T-helper 1 cell treated with Interleukin-12 subunit alpha and Interleukin-12 subunit beta and Interleukin-4 antibody, amounts not matched to agents 30 μg/mL and 1 μg/mL, for 36 hours (primary cell): ENCODE measurements at regions not wholly inside any gene's neighbourhood (a gene's known extent, or its start where the extent isn't known, plus 50 kb on each side); places are given as distances from the start of the nearest gene placed in this dataset.

Experiments used
- H3K27ac Mint-ChIP-seq: one replicate; pipeline ENCODE4 v1.8.0; 2021; ENCODE audit warnings: mild to moderate bottlenecking, mixed read lengths
- H3K27me3 Mint-ChIP-seq: one replicate; pipeline ENCODE4 v1.8.0; 2021; ENCODE audit warnings: low read depth, mixed read lengths
- H3K36me3 Mint-ChIP-seq: one replicate; pipeline ENCODE4 v1.8.0; 2021; ENCODE audit warnings: low read depth, mixed read lengths
- H3K4me1 Mint-ChIP-seq: one replicate; pipeline ENCODE4 v1.8.0; 2021; ENCODE audit warnings: low read depth, mixed read lengths
- H3K4me3 Mint-ChIP-seq: one replicate; pipeline ENCODE4 v1.8.0; 2021; ENCODE audit warnings: mild to moderate bottlenecking, moderate library complexity, mixed read lengths
- H3K9me3 Mint-ChIP-seq: one replicate; pipeline ENCODE4 v1.8.0; 2021; ENCODE audit warnings: mixed read lengths

GRCh38 chr7:25308246-25308645, 80.0 kb upstream of the NPVF start:
- Mint-ChIP-seq H3K27me3 (peaks cover 12% of the 10 kb centered on the region), H3K36me3 (no peaks in the 10 kb centered on the region), H3K4me1 (no peaks in the 10 kb centered on the region)

GRCh38 chr7:25308906-25309705, 80.8 kb upstream of the NPVF start:
- no peaks in the 10 kb centered on the region for H3K36me3 Mint-ChIP-seq
- H3K27me3 Mint-ChIP-seq, result peaks cover 10% of the 10 kb centered on the region
- no peak overlapping the region for H3K4me3 Mint-ChIP-seq
- no peaks in the 10 kb centered on the region for H3K4me1 Mint-ChIP-seq
- no peaks in the 10 kb centered on the region for H3K9me3 Mint-ChIP-seq
- no peak overlapping the region for H3K27ac Mint-ChIP-seq

More at GRCh38 chr7:25308246-25308645, 80.0 kb upstream of the NPVF start:
- H3K9me3 Mint-ChIP-seq, result no peaks in the 10 kb centered on the region
- H3K4me3 Mint-ChIP-seq, result no peak overlapping the region
- H3K27ac Mint-ChIP-seq, result no peak overlapping the region

GRCh38 chr7:25310896-25311295, 82.6 kb upstream of the NPVF start:
- Mint-ChIP-seq H3K27ac (no peak overlapping the region), H3K4me1 (no peaks in the 10 kb centered on the region), H3K27me3 (no peaks in the 10 kb centered on the region), H3K36me3 (no peaks in the 10 kb centered on the region), H3K4me3 (no peak overlapping the region), H3K9me3 (no peaks in the 10 kb centered on the region)

- Mint-ChIP-seq H3K36me3 (no peaks in the 10 kb centered on the region), H3K27ac (no peak overlapping the region), H3K9me3 (no peaks in the 10 kb centered on the region), H3K4me3 (no peak overlapping the region), H3K4me1 (no peaks in the 10 kb centered on the region), H3K27me3 (no peaks in the 10 kb centered on the region)
These were observed 83.1 kb upstream of the NPVF start for GRCh38 chr7:25311346-25311745.

- Mint-ChIP-seq H3K27me3 (no peaks in the 10 kb centered on the region), H3K4me1 (no peaks in the 10 kb centered on the region)
These were observed 84.7 kb upstream of the NPVF start for GRCh38 chr7:25312968-25313367.

GRCh38 chr7:25313526-25313925, 85.2 kb upstream of the NPVF start:
- Mint-ChIP-seq H3K9me3 (no peaks in the 10 kb centered on the region), H3K36me3 (no peaks in the 10 kb centered on the region), H3K27me3 (no peaks in the 10 kb centered on the region), H3K4me3 (no peak overlapping the region), H3K4me1 (no peaks in the 10 kb centered on the region), H3K27ac (no peak overlapping the region)

More at GRCh38 chr7:25312968-25313367, 84.7 kb upstream of the NPVF start:
- no peak overlapping the region for H3K4me3 Mint-ChIP-seq
- H3K9me3 Mint-ChIP-seq, result no peaks in the 10 kb centered on the region
- H3K36me3 Mint-ChIP-seq, result no peaks in the 10 kb centered on the region
- no peak overlapping the region for H3K27ac Mint-ChIP-seq

GRCh38 chr7:25314094-25314730, 85.9 kb upstream of the NPVF start:
- no peaks in the 10 kb centered on the region for H3K9me3 Mint-ChIP-seq
- H3K36me3 Mint-ChIP-seq, result no peaks in the 10 kb centered on the region
- H3K27ac Mint-ChIP-seq, result no peak overlapping the region
- H3K4me1 Mint-ChIP-seq, result no peaks in the 10 kb centered on the region
- H3K27me3 Mint-ChIP-seq, result no peaks in the 10 kb centered on the region
- H3K4me3 Mint-ChIP-seq, result no peak overlapping the region

GRCh38 chr7:25314731-25315267, 86.5 kb upstream of the NPVF start:
- H3K27me3 Mint-ChIP-seq, result no peaks in the 10 kb centered on the region
- H3K36me3 Mint-ChIP-seq, result no peaks in the 10 kb centered on the region
- H3K4me3 Mint-ChIP-seq, result no peak overlapping the region
- peaks cover 2% of the 10 kb centered on the region for H3K4me1 Mint-ChIP-seq
- no peaks in the 10 kb centered on the region for H3K9me3 Mint-ChIP-seq
- H3K27ac Mint-ChIP-seq, result no peak overlapping the region

- H3K27ac Mint-ChIP-seq, result no peak overlapping the region
- no peaks in the 10 kb centered on the region for H3K36me3 Mint-ChIP-seq
- no peak overlapping the region for H3K4me3 Mint-ChIP-seq
- H3K4me1 Mint-ChIP-seq, result peaks cover 6% of the 10 kb centered on the region
- no peaks in the 10 kb centered on the region for H3K9me3 Mint-ChIP-seq
- H3K27me3 Mint-ChIP-seq, result no peaks in the 10 kb centered on the region
These were observed 88.1 kb upstream of the NPVF start for GRCh38 chr7:25316366-25316765.

GRCh38 chr7:25318047-25318446, 89.8 kb upstream of the NPVF start:
- Mint-ChIP-seq H3K4me3 (no peak overlapping the region), H3K9me3 (no peaks in the 10 kb centered on the region), H3K36me3 (no peaks in the 10 kb centered on the region), H3K4me1 (peaks cover 6% of the 10 kb centered on the region), H3K27me3 (no peaks in the 10 kb centered on the region), H3K27ac (no peak overlapping the region)

GRCh38 chr7:25319707-25320106, 91.4 kb upstream of the NPVF start:
- Mint-ChIP-seq H3K4me3 (no peak overlapping the region), H3K9me3 (no peaks in the 10 kb centered on the region), H3K27ac (no peak overlapping the region), H3K36me3 (no peaks in the 10 kb centered on the region), H3K27me3 (peaks cover 5% of the 10 kb centered on the region), H3K4me1 (peaks cover 6% of the 10 kb centered on the region)

GRCh38 chr7:25320791-25321190, 92.5 kb upstream of the NPVF start:
- Mint-ChIP-seq H3K36me3 (no peaks in the 10 kb centered on the region), H3K4me3 (no peak overlapping the region), H3K27me3 (peaks cover 10% of the 10 kb centered on the region), H3K27ac (no peak overlapping the region), H3K9me3 (no peaks in the 10 kb centered on the region), H3K4me1 (peaks cover 6% of the 10 kb centered on the region)

GRCh38 chr7:25321424-25321823, 93.1 kb upstream of the NPVF start:
- no peak overlapping the region for H3K4me3 Mint-ChIP-seq
- H3K27me3 Mint-ChIP-seq, result peaks cover 10% of the 10 kb centered on the region
- peaks cover 6% of the 10 kb centered on the region for H3K4me1 Mint-ChIP-seq
- H3K27ac Mint-ChIP-seq, result no peak overlapping the region
- no peaks in the 10 kb centered on the region for H3K9me3 Mint-ChIP-seq
- H3K36me3 Mint-ChIP-seq, result no peaks in the 10 kb centered on the region

- peaks cover 6% of the 10 kb centered on the region for H3K4me1 Mint-ChIP-seq
- H3K27ac Mint-ChIP-seq, result no peak overlapping the region
- no peak overlapping the region for H3K4me3 Mint-ChIP-seq
- no peaks in the 10 kb centered on the region for H3K36me3 Mint-ChIP-seq
- no peaks in the 10 kb centered on the region for H3K9me3 Mint-ChIP-seq
- peaks cover 10% of the 10 kb centered on the region for H3K27me3 Mint-ChIP-seq
These were observed 94.2 kb upstream of the NPVF start for GRCh38 chr7:25322473-25322872.

- Mint-ChIP-seq H3K27ac (no peak overlapping the region), H3K4me1 (no peaks in the 10 kb centered on the region), H3K4me3 (no peak overlapping the region), H3K9me3 (no peaks in the 10 kb centered on the region), H3K27me3 (peaks cover 10% of the 10 kb centered on the region), H3K36me3 (no peaks in the 10 kb centered on the region)
These were observed 97.0 kb upstream of the NPVF start for GRCh38 chr7:25325186-25325757.
